Mesenteric fat pad (tissue), 1 donor: ENCODE measurements at regions not wholly inside any gene's neighbourhood (a gene's known extent, or its start where the extent isn't known, plus 50 kb on each side); places are given as distances from the start of the nearest gene placed in this dataset.

Experiments
- DNase-seq: peaks from one replicate; pipeline ENCODE4 v3.0.0-alpha.2; 2020; ENCODE audit warnings: low spot score
- donor health status: DM: yes; HTN: yes; CAD: no.

DNA sequence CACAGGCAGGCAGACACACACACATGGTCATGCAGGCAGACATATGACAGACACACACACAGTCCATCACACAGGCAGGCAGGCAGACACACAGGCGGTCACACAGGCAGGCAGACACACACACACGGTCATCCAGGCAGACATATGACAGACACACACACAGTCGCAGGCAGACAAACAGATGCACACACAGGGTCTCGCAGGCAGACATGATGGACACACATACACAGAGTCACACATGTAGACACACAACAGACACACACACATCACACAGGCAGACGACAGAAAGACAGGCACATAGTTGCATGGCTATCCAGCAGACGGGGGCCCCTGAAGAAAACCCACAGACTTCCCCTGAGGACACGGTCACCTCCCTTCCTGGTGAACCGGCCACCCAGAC, 135.4 kb downstream of the NCOR2 start:
- no peak for DNase-seq

DNA sequence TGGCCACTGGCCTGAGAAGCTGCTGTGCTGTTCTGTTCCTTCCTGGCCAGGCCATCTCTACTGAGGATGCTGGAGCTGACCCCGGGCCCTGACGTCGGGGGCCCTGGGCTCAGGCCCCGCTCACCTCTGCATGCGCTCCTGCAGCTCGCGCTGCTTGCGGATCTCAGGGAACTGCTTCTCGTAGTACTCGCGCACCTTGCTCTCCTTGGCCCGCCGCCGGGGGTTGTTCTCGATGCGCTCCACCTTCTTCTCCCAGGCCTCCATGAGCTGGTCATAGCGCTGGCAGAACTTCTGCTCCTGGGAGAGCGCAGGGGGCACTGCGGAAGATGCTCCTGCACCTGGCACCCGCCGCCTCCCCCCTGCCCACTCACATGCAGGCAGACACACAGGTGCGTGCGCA, 135.6 kb downstream of the RFLNA start:
- no peak for DNase-seq

DNA sequence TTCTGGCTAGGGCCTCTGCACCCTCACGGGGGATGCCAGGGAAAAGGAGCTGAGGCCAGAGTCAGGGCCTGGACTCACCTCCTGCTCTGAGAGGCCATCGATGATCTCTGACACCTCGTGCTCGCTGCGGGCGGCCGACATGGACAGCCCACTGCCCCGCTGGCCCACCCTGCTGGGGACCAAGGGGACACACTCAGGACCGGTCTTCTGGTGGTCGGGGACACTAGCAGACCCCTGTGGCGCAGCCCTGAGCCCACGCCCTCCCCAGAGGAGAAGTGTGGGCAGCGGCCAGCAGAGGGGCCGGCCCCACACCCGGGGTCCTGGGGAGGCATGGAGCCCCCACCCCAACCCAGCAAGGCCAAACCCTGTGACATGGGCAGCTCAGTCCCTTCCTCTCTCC, 134.6 kb downstream of the RFLNA start:
- no peak for DNase-seq

DNA sequence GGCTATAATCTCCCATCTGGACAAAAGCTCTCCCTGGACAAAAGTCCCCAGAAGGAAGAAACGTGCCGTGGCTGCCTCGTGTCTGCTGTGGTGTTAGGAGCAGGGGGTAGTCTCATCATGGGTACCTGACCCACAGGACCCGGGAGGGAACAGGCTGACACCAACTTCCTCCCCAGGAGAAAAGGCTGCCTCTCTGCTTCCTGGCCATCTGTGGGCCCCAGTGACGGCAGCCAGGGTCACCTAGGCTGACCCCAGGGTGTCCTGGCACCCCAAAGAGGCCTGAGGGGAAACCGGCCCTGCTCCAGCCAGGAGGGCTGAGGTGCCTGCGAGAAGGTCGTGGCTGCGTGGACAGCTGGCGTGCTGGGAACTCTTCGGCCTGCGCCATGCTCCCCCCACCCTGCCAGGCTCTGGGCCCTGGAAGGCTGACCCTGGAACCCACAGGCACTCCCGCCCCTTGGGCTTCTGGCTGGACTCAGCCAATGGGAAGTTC, 133.9 kb downstream of the RFLNA start:
- DNase-seq: no peak

DNA sequence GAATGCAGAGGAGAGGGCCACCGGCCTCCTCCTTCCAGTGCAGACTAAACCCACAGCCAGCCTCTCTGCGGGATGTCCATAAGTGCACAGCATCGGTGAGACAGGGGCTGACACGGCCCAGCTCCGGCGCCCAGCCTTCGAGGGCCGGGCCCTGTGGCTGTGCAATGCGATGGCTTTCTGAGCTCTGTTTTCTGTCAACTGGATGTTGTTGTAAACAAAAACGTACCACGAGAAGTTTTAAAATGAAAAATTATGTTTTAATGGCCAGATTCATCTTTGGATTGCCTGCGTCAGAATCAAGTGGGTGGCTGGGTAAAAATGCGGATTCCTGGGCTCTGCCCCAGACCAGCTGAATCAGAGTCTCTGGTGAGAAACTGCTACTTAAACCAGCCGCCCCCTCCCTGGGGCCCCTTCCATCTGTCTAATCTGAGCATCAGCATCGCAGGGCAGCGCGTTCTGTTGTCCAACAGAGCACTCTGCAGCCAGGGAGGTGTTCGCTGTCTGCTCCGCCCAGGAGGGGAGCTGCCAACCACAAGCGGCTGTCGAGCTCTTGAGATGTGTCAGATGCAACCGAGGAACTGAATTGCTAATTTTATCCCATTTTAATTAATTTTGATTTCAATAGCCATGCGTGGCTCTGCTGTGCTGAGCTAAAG, 133.4 kb downstream of the RFLNA start:
- DNase-seq: no peak

DNA sequence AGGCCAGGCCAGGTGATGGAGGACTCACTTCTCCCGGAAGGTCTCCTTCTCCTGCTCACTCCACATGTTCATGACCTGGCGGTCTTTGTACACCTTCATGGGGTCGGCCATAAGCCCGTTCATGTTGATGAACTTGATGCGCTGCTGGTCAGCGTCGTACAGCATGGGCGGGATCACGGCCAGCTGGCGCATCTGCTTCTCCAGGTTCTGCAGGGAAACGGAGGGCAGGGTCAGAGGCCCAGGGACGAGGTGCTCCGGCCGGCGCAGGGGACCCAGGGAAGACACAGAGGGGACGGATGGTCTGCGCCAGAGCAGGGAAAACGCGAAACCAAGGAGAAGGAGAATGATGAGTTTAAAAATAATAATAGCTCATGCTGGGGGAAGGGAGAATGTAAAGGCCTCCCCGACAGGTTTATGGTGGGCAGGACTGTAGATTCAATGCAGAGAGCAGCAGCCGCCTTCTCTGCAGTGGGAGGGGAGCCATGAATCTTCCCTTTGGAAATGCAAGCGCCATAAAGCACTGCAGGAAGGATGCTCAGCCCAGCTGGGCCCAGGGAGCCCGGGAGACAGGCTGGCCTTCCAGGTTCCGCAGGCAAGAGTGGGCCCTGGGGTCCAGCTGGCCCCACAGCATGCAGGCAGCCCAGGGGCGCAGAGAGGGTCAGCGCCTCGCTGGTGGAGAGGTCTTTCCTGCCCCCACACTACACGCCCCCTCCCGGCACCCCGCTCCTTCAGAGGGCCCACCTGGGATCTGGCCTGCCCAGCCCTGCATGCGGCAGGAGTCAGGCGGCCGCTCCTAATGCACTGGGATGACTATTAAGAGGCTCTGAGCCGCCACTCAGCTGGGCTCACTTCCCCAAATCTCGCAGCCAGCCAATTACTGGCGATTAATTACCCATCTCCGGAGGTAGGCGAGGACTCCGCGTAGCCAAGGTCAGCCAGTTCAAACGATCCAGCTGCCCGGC, 132.0 kb downstream of the RFLNA start:
- no peak for DNase-seq

DNA sequence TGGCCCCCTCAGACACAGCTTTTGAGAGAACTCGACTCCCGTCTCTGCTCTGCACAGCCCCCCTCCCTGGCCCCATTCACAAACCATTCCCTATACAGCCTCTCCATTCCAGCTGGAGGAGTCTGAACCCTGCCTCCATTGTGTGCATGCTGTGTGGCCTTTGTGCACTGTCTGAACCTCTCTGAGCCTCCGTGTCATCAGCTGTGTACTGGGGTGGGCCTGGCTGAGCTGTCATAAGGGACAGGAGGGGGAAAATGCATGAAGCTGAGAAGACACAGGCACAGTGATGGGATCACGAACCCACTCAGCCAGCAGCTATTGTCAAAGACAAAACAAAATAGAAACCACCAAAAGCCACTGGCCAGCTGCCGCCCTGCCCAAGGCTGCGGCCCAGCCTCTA, 130.8 kb downstream of the RFLNA start:
- DNase-seq: no peak

DNA sequence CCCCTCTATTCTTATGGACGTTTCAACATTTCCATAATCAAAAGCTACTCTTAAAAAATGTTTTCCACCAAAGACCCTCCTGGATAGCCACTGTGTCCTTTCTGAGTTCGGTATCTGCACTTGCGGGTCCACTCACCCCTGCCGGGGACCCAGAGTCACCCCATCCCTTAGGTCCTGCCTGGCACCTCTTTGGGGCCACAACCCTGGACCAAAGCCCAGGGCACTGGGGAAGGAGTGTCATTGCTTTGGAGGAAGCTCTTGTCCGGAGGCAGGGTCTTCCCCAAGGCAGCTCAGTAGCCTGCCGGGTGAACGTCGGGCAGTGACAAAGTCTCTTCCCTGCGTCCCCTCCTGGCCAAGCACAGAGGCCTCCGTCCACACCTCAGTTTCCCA, 129.6 kb downstream of the RFLNA start:
- no peak for DNase-seq

DNA sequence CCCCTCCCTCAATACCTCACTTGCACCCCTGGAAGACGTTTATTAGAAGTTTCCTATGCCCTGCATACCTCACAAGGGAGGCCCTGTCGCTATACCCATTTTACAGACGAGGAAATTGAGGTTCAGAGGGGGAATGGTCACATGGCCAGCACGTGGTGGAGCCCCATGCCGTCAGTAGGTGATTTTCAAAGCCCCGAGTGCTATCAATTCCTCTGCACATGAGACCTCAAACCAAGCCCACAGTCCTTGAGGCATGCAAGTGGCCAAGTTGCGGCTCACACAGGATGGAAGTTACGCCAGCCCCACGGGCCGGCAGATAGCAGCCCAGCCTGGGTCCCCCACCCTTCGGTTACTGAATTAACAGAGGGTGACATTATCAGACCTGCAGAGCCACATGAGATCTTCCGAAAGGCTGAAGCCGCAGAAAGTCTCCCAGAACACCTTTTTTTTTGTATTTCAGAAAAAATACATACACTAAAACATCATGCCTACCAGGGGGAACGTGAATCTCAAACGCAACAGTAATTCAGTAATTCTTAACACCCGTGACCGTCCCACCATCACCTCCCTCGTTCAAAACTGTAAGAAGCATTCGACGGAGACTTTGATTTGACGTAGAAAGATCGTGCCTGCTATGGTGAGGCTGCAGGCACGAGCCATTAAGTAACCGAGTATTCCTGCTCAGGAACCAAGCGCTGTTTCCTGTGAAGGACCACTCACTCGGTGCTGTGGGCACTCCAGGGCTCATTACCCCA, 129.0 kb downstream of the RFLNA start:
- DNase-seq: no peak

DNA sequence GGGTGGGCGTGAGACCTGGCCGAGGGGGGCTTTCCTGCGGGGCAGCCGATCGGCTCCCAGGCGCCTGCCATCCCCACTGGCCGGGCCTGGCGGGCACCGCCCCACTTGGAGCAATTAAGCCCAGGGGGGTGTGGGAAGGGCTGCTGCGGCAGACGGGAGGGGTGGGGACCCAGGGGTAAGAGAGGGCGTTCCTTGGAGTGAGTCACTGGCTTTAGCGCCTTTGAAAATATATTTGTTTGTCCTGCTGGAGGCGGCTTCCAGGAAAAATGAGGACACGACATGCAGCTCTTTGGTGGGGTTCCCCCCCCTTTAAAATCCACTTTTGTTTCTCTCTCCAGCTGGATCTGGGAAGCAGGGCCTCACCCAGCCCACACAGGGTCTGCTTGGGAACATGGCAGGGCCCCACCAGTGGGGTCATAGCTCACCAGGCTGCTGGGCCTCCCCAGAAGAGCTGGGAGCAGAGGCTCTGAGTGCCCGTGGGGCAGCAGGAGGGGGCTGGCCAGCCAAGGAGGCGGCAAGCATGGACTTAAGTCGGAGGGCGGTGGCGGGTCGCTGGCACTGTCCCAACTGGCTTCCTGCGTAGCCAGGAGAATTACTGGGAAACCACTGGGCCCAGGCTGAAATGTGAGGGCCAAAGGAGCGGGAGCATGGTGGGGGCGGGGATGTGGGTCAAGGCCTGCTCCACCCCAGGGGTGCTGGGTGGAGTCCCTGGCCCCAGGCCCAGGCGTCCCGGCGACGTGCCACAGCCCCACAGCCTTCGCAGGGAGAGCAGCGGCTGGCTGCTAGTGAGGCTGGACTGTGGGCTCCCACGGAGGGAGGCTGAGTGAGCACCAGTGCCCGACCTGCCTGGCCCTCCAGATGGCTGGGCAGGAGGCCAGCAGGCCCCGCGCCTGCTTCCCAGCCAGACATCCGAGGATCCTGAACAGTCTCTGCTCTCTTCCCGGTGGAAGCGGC, 128.0 kb downstream of the RFLNA start:
- DNase-seq: peak; percentile 97

DNA sequence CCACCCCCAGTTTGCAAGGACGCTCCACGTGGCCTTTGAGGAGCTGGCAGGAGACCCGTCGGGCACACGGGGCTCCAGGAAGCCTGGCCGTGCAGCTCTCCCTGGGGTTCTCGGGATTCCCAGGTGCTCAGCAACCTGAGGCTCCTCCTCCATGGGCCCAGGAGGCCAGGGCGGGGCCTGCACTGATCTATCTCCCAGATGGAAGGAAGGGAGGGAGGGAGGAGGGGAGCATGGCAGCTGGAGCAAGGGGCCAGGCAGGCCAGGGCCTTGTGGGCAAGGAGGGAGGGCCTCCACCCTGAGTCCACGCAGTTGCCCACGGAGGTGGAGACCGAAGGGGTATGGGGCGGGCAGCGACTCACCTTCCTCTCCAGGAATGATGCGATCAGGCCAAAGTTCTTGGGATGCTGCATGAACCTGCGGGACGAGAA, 127.3 kb downstream of the RFLNA start:
- no peak for DNase-seq

DNA sequence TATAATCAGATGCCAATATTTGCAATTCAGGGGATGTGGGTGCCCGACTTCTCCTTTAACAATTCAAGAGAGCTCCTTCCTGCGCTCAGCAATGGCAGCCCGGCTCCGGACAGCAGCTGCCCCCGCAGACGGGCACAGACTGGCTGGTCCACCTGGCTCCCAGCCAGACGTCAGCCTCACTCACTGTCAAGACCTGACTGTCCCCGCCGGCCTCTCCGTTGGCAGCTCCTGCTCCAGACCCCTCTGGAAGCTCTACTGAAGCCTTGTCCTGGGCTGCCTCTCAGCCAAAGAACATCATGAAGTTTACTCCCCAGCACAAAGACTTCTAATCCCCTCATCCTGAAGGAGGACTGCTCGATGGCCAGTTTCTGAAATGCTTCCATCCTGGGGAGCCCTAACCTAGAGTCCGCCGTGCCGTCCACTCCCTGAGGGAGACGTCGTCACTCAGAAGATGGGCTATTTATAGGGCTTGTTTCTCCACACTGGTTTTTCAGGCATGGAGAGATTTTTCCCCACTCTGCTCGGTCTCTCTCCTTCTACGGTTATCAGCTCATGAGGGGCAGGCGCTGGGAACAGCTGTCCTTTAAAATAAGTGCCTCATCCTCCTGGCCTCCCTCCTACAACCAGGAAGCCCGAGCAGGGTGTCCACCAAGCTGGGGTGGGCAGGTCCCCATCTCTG, 126.2 kb downstream of the RFLNA start:
- DNase-seq: no peak

DNA sequence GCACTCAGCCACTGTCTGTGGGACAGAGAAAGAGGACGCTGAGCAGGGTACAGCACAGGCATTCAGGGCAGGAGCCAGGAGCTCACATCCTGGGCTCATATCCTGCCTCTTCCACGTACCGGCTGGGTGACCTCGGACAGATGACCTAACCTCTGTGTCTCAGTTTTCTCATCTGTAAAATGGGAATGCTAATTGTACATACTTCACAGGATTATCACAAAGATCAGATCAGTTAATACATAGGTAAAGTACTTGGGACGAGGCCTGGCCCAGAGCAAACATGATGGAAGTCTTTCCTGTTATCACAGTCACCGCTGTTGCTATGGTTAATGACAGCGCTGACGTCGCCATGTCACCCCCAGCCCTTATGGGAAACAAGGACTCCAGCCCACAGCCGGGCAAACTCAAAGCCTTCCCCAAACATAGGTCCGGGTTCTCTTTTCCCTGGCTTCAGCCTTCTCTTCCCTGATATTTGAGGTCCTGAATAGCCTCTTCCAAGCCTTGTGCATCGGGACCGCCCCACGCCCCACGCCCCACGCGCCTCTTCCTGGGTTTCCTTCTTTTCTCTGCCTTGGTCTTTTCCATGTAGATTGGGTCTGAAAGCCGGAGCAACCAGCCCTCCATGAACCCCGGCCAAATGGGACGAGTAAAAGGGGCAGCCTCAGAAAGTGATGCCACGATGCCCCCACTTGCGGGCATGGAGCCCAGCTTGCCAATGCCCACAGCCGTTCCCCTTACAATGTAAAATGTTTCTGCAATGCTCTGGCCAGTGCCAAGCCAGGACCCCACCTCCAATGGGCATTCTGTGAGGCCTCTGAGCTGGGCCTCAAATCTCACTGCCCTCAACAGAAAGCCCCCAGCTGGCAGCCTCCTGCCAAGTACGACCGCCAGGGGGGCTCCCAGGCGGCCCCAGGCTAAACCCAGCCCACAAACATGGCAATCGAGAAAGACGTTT, 125.4 kb downstream of the RFLNA start:
- DNase-seq: no peak

DNA sequence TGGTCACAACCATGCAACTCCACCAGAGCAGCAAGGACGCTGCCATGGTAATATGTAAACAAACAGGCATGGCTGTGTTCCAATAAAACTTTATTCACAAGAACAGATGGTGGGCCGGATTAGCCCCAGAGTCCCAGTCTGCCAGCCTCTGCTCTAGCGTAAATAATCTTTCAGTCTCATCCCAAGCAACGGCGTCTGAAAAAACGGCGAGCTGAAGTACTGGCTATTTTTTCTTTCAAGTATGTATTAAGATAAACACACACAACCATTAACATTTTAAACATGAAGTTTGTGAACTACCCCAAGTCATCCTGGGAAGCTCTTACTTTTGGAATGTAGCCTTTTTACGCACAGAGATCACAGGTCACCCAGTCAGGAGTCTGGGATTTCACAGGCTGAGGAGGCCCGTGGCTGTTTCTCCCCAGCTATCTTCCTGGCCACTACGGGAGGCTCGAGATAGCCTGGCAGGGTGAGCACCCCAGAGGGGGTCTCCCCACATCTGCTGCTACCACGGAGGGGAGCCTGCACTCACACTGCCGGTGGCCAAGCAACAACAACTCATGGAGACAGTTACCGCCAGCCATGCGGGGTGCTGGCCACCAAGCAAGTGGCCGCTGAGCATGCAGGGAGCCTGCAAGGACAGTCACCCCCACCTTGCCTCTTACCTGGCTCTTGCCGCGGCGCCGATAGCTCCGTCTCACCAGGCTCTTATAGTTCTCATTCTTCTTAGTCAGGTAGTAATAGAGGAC, 124.6 kb downstream of the RFLNA start:
- no peak for DNase-seq

DNA sequence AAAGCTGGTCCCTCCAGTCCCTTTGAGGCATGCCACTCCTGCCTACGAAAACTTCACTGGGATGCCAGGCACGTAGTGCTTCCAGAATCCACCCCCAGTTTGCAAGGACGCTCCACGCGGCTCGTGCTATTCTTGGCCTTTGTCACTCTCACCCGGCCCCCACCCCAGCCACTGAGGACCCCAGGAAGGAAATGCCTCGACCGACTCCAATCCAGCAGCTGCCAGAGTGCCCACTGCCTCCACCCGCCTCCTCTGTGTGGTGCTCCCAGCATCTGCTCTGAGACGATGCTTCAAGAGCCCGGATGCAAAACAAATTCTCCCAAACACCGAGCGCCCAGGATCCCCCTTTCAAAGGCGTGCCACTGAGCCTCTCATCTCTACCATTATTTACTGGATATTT, 123.9 kb downstream of the RFLNA start:
- no peak for DNase-seq

DNA sequence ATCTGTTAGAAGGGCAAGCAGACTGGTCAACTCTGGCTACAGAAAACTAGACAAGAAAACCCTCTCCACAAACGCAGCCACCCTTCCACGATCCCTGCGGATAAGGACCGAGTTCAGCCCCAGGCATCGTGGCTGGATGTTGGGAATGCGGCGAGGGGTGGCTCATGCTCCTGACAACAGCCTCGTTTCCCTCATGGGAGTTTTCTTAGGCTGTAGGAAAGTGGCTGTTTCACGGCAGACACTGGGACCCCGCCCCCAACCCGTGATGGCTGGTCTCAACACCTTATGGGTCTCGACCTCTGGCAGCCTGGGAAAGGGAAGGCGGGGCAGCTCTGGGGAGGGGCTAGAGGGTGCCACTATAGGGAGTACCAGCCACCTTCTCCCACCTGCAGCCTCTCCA, 123.3 kb downstream of the RFLNA start:
- DNase-seq: no peak

DNA sequence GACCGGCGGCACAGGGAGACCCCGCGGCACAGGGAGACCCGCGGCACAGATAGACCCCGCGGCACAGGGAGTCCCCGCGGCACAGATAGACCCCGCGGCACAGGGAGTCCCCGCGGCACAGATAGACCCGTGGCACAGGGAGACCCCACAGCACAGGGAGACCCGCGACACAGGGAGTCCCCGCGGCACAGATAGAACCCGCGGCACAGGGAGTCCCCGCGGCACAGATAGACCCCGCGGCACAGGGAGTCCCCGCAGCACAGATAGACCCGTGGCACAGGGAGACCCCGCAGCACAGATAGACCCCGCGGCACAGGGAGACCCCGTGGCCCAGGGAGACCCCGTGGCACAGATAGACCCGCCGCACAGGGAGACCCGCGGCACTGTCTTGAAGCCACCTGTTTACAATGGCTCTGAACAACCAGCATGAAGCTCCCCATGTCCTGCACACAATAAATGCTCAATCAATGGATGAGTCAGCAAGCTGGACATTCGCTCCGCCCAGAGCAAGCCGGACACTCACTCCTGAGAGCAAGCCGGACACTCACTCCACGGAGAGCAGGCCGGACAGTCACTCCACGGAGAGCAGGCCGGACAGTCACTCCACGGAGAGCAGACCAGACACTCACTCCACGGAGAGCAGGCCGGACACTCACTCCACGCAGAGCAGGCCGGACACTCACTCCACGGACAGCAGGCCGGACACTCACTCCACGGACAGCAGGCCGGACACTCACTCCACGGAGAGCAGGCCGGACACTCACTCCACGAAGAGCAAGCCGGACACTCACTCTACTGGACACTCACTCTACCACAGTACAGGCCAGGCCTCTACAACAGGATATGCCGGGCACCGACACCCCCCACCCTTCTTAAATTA, 121.9 kb downstream of the RFLNA start:
- DNase-seq: no peak
